ENCODE measurements at regions not wholly inside any gene's neighbourhood (a gene's known extent, or its start where the extent isn't known, plus 50 kb on each side); places are given as distances from the start of the nearest gene placed in this dataset.

DNA sequence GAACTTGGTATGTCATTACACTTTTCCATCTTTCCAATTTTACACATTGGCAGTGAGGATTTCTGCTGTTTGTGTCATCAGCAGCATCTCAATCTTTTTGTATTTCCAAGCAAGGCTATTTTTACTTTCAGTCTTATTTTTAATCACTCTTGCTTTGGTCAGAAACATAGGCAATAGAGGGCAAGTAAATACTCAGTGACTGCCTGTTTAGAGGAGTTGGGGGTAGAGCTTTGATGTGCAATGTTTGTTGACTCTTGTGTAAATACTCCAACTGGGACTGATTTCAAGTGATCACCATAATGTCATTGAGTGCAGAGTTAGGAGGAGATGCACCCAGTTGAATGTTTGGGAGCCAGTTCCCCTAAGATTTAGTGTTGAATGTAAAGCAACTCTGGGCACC is 1281.7 kb downstream of the NLGN4Y start:
- ChIA-PET POLR2A (no interaction called here), CTCF (no interaction called here)
- DNase-seq (ENCODE audit: low read depth in 1 of 2, low spot score in 1 of 2) (no peak), ATAC-seq (no peak), FAIRE-seq (no peak)
- Histone ChIP-seq H3K4me2 (no peak overlapping the region), H3K27ac (no peak overlapping the region), H3K4me1 (no peaks in the 10 kb centered on the region), H3K4me3 (no peak overlapping the region), H3K9me3 (no peaks in the 10 kb centered on the region)
- TF ChIP-seq, protein P1, sequence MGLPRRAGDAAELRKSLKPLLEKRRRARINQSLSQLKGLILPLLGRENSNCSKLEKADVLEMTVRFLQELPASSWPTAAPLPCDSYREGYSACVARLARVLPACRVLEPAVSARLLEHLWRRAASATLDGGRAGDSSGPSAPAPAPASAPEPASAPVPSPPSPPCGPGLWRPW (IDR thresholded peaks at IDR 0.05), result no peak
- TF ChIP-seq SREBF2 (IDR thresholded peaks at IDR 0.05) (no peak), RFX5 (IDR thresholded peaks at IDR 0.05) (no peak), POLR2A (IDR thresholded peaks at IDR 0.05; ENCODE audit: low read length) (no peak)

GRCh38 chrY:15814241-15814640 is 1289.9 kb downstream of the NLGN4Y start:
- ATAC-seq, result no peak
- Histone ChIP-seq H3K4me3 (no peak overlapping the region), H3K27ac (no peak overlapping the region), H3K4me1 (no peaks in the 10 kb centered on the region), H3K4me2 (no peak overlapping the region), H3K9me3 (no peaks in the 10 kb centered on the region)
- FAIRE-seq, result no peak
- 44% methylated on average over 6 of the region's 6 CpGs for WGBS (ENCODE audit: missing lambda C conversion rate)
- no peak for DNase-seq (ENCODE audit: low read depth in 1 of 2, low spot score in 1 of 2)
- ChIA-PET POLR2A (no interaction called here), CTCF (no interaction called here)
- TF ChIP-seq GATA3 (IDR thresholded peaks at IDR 0.05; ENCODE audit: borderline replicate concordance) (no peak), PBX3 (IDR thresholded peaks at IDR 0.05) (no peak), ESRRA (IDR thresholded peaks at IDR 0.05; ENCODE audit: borderline replicate concordance, low read length) (no peak)

Data from A549 (cell line).